ENCODE measurements at regions not wholly inside any gene's neighbourhood (a gene's known extent, or its start where the extent isn't known, plus 50 kb on each side); places are given as distances from the start of the nearest gene placed in this dataset.

GRCh38 chr2:18378020-18378653 is 182.3 kb downstream of the RDH14 start:
- peak; percentile 66 for DNase-seq

DNA sequence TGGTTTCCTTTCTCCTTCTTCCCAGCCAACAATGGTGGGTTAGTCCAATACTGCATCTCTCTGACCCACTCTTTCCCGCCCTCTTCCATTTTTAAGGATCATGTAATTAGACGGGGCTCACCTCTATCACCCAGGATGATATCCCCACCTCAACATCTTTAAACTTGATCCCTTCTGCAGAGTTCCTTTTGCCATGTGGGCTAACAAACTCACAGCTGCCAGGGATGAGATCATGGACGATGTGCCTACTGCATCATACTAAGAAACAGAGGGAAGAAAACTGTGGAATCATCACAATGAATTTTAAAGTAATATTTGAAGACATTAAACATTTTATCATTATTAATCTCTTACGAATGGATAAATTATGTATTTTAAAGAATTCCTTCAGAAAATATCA is 183.5 kb downstream of the RDH14 start:
- no peak for DNase-seq

- no peak for DNase-seq
Measured at GRCh38 chr2:18373664-18374063, 186.8 kb downstream of the RDH14 start.

GRCh38 chr2:18373081-18373480 is 187.4 kb downstream of the RDH14 start:
- DNase-seq, result no peak

GRCh38 chr2:18372641-18373040 is 187.8 kb downstream of the RDH14 start:
- DNase-seq, result no peak

- no peak for DNase-seq
Measured at GRCh38 chr2:18369760-18370159, 190.7 kb downstream of the RDH14 start.

GRCh38 chr2:18368008-18368407 is 192.4 kb downstream of the RDH14 start:
- no peak for DNase-seq

- no peak for DNase-seq
Measured at GRCh38 chr2:18365342-18365741, 195.1 kb downstream of the RDH14 start.

DNA sequence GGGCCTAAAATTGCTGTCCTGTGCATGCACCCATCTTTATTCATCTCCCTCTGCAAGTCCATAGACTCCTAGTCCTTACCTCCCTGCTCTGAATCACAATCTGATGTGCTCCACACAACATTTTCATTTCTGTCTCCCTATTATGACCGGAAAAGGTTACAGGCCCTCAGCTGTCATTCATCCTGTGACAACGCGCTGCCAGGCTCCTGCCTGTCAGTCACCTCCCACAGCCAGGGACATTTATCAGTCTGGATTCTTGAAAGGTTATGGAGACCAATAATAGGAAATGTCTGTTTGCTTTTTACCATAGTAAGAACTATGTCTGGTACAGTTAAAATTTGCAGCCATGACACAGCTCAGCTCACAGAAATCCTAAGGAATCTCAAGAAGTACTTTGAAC is 197.1 kb downstream of the RDH14 start:
- no peak for DNase-seq

DNA sequence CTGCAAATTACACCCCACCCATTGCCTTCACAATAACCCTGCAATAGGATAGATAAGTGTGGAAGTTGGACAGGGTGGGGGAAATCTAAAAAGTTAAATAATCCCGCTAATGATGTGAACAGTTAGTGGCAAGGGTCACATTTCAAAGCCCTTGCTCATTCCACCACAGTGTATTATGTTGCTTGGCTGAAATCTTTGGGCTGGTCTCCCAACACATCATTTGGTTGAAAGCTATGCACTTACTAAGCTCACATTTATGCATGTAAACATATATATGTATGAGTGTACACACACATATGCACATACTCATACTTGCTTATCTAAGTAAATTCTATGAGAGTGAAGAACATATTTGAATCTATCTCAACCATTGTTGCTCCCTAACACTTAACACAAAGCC is 197.8 kb downstream of the RDH14 start:
- DNase-seq, result no peak

DNA sequence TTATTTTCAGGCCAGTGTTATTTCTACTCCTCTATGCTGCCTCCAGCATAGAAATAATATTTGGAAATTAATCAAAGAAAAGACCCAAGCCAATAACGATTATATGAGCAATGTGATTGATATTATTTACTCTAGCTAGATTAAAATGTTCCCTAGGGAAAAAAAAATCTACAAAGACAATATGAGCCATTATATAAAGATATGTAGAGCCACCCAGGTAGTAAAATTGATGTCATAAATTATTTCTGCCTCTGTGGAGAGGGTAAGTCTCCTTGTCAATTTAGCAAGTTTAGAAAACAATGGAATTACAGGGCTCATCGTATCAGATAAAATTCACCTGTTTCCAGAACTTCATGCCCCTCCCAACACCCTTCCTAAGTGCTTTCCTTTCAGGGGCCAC is 202.9 kb downstream of the RDH14 start:
- DNase-seq, result no peak

DNA sequence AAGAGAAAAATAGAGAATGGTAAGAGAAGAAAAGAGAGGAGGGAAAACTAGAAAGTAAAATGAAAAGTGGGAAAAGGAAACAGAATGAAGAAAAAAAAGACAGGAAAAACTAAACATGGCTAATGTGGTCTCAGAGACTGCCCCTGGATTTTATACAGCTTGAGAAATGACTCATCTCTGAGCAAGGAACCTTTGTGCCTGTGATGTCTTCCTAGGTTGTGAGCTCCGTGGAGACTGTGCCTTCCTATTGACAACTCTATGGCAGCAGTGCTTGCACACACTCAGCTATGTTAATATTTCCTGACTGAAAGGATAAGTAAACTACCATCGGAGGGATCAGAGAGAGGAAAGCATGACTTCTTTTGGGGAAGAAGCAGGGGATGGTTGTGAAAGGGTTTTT is 203.8 kb downstream of the RDH14 start:
- no peak for DNase-seq

- no peak for DNase-seq
Measured at GRCh38 chr2:18349421-18349820, 211.0 kb downstream of the RDH14 start.

GRCh38 chr2:18346874-18347273 is 213.6 kb downstream of the RDH14 start:
- no peak for DNase-seq

GRCh38 chr2:18346344-18346743 is 214.1 kb downstream of the RDH14 start:
- DNase-seq, result no peak

- DNase-seq, result no peak
Measured at GRCh38 chr2:18345848-18346247, 214.6 kb downstream of the RDH14 start.

DNA sequence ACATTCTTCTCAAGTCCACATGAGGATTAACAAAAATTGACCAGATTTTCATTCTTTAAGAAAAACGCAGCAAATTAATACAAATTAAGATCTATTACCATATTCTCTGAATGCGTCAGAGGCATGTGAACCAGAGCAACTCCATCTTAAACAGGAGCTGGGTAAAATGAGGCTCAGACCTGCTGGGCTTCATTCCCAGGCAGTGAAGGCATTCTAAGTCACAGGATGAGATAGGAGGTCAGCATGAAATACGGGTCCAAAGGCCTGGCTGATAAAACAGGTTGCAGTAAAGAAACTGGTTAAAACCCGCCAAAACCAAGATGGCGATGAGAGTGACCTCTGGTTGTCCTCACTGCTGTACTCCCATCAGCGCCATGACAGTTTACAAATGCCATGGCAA is 217.6 kb downstream of the RDH14 start:
- no peak for DNase-seq

GRCh38 chr2:18339326-18339725 is 221.1 kb downstream of the RDH14 start:
- DNase-seq, result no peak

GRCh38 chr2:18336975-18337374 is 223.5 kb downstream of the RDH14 start:
- no peak for DNase-seq

DNA sequence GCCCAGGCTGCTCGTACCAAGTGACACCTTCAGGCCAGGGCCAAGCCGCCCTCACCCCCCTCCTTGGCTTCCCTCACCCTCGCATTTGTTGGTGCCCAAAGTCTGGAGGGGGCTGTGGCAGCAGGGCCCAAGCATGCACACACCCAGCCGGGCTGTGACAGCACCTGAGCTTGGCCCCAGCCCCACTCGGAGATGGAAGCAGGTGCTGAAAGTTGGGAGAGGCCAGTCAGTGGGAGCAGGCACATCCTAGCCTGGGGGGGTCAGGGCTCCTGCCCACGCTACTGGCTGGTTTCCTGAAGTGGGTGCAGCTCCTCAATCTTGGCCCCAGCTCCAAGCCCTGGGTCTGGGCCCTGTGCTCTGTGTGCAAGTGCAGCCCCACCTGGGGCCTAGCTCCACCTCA is 228.0 kb downstream of the RDH14 start:
- no peak for DNase-seq

DNA sequence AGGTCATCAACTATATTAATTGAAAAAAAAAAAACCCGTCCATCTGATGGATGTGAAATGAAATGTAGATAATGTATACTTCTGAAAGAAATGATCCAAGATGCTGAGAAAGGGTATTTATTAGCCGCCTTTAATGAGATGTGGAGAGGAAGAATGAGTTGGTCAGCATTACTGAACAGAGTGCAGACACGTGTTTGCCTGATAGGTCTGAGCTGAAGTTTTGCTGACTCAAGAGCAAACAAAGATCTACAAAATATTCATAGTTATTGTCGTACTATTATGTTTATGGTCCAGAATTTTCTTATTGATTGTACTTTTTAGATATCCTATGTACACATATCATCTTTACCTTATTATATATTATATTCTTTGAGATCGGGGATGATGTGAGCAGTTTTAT is 235.3 kb downstream of the RDH14 start:
- DNase-seq, result no peak

- no peak for DNase-seq
Measured at GRCh38 chr2:18319987-18320386, 240.5 kb downstream of the RDH14 start.

- no peak for DNase-seq
Measured at GRCh38 chr2:18317017-18317416, 243.4 kb downstream of the RDH14 start.

- DNase-seq, result no peak
Measured at GRCh38 chr2:18312818-18313217, 247.6 kb downstream of the RDH14 start.
